ENCODE measurements at regions not wholly inside any gene's neighbourhood (a gene's known extent, or its start where the extent isn't known, plus 50 kb on each side); places are given as distances from the start of the nearest gene placed in this dataset.

DNA sequence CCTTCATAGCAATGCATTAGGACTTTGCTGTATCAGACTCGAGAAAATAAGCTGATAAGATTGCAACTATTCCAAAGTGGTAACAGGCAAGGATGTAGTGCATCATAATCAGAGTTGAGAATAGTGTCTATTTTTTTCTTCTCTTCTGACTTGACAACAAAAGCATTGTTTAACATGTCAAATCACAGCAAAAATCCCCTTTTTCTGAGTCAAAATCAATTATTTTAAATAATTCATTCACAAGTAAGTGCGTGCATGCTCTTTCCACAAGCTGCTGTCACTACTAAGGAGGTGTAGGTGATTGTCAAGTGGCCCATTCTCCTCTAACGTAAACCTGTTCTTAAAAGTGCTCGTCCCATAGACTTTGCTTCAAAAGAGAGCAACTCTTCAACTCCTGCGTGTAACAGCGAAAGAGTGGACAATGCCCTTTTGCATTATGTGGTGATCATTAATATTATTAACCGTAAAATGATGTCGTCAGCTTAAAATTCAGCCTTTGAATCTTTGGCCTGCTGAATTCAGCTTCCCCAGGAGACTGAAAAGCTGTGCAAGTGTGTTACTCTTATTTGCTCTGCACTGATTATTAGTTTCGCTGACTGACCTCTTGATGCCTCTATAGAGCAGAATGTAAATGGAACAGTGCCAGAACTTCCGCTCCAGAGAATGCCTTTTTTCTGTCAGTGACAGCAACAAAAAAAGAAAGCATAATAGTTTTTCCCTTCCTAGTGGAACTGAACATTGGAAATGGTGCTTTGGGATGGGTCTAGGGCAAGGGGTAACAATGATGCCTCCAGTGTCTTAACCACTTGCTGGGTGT, 680.8 kb upstream of the SEMA6A start:
- DNase-seq (ENCODE audit: low read depth) = peak; percentile 2
- no peak overlapping the region for H3K4me3 ChIP-seq (replicated peaks; ENCODE audit: low read depth, low read length)
- TF ChIP-seq, protein P1, sequence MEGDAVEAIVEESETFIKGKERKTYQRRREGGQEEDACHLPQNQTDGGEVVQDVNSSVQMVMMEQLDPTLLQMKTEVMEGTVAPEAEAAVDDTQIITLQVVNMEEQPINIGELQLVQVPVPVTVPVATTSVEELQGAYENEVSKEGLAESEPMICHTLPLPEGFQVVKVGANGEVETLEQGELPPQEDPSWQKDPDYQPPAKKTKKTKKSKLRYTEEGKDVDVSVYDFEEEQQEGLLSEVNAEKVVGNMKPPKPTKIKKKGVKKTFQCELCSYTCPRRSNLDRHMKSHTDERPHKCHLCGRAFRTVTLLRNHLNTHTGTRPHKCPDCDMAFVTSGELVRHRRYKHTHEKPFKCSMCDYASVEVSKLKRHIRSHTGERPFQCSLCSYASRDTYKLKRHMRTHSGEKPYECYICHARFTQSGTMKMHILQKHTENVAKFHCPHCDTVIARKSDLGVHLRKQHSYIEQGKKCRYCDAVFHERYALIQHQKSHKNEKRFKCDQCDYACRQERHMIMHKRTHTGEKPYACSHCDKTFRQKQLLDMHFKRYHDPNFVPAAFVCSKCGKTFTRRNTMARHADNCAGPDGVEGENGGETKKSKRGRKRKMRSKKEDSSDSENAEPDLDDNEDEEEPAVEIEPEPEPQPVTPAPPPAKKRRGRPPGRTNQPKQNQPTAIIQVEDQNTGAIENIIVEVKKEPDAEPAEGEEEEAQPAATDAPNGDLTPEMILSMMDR (IDR thresholded peaks at IDR 0.05; ENCODE audit: low read length, missing control alignments) = no peak

DNA sequence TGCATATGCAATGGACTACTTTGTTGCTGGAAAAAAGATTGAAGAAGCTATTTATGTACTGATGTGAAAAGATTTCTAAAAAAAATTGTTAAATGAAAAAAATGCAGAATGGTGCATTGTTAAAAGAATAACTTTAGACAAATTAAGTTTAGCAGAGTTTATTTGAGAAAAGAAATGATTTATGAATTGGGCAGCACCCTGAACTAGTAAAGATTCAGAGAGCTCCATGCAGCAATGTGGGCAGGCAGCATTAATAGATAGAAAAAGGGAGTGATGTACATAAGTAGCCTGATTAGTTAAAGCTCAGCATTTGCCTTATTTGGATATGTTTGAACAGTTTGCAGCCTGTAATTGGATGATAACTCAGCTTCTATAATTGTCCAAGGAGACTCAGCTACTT, 677.9 kb upstream of the SEMA6A start:
- TF ChIP-seq, protein P1 (IDR thresholded peaks at IDR 0.05; ENCODE audit: low read length, missing control alignments) = no peak
- DNase-seq (ENCODE audit: low read depth) = no peak
- no peak overlapping the region for H3K4me3 ChIP-seq (replicated peaks; ENCODE audit: low read depth, low read length)

DNA sequence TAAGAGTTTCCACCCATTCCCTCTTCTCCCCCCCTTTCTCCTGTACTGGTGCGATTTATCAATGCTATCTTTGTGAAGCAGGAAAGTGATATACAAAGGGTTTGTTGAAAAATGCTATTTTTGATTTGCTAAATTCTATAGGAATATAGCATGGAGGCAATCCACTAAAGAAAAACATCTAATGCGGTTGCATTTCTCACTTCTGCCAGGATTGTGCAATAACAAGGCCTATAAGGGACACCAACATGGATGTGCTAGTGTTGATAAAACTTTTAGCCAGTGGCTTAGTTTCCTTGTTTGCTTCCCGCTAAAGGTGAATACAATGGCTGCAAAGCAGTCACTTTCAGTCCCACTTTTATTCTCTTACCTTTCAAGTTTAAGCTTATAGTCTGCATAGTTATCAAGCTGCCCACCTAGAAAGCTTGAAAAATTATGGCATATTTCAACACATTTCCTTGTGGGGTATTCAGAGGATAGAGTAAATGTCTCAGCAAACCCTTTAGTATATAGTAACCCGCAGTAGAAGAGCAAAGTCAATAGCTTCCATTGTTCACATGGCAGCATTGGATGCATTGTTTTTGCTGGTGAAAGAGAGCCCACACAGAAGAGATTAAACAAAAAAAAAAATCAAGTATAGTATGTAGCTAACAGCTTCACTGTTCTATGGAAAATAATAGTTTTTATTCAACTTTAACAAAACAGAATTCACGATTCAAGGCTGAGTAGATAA, 674.6 kb upstream of the SEMA6A start:
- TF ChIP-seq, protein P1 (IDR thresholded peaks at IDR 0.05; ENCODE audit: low read length, missing control alignments) = no peak
- DNase-seq (ENCODE audit: low read depth) = no peak
- H3K4me3 ChIP-seq (replicated peaks; ENCODE audit: low read depth, low read length) = no peak overlapping the region

DNA sequence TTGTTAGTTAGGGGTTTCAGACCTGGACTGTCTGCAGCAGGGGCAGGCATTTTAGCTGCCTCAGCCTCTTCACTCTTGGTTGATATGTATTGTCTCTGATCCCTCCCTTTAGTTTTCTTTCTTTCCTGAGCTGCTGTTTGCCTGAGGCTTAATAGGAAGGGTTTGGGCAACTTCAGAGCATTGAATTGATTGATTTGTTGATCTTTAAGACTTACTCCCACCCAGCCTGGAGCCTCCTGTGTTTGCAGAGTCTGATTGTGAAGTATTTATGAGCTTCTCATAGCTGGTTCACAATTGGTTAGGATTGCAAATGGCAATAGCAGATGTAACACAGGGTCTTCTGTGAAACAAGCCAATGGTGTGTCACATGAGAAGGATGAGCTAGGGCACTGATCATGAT, 671.8 kb upstream of the SEMA6A start:
- TF ChIP-seq, protein P1 (IDR thresholded peaks at IDR 0.05; ENCODE audit: low read length, missing control alignments) = no peak
- no peak for DNase-seq (ENCODE audit: low read depth)
- no peak overlapping the region for H3K4me3 ChIP-seq (replicated peaks; ENCODE audit: low read depth, low read length)

DNA sequence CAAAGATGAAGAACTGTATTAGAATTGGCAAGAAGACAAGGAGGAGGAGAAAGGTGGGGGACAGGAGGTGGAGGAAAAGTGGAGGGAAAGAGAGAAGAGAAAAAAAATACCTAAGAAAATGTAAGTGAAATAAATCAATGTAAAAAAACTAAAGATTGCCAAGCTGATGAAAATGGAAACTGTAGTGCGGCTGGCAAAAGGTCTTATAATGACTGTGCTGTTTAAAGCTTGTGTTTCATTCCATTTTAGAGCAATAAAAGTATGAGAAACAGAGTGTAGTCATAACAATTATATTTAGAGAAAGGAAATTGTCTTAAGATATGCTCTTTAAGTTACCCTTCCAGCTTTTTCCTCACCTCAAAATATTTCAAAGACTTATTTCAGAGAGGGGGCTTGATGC, 670.5 kb upstream of the SEMA6A start:
- no peak overlapping the region for H3K4me3 ChIP-seq (replicated peaks; ENCODE audit: low read depth, low read length)
- no peak for DNase-seq (ENCODE audit: low read depth)
- TF ChIP-seq, protein P1 (IDR thresholded peaks at IDR 0.05; ENCODE audit: low read length, missing control alignments) = no peak

DNA sequence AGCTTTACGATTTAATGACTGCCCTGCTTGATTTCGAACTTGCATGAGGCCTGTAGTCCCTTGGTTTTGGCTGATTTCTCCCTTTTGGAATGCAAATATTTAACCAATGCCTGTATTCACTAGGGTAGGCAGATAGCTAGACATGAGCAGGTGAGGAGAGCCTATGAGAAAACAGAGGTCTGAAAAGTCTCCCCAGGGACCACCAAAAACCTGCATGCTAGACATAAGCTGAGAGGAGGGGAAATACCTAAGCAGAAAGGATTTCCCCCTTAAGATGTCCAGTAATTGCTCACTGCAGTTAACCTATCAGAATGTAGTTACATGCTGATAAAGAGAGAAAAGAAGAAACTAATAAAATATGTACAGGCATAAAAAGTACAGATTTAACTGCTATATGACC, 667.4 kb upstream of the SEMA6A start:
- no peak for DNase-seq (ENCODE audit: low read depth)
- H3K4me3 ChIP-seq (replicated peaks; ENCODE audit: low read depth, low read length) = no peak overlapping the region
- TF ChIP-seq, protein P1 (IDR thresholded peaks at IDR 0.05; ENCODE audit: low read length, missing control alignments) = no peak
